GM18867 (cell line): ENCODE measurements at regions not wholly inside any gene's neighbourhood (a gene's known extent, or its start where the extent isn't known, plus 50 kb on each side); places are given as distances from the start of the nearest gene placed in this dataset.

ENCODE experiments used
- ATAC-seq: cut with Tn5 transposase; IDR thresholded peaks from one replicate; pipeline ENCODE4 v1.9.1; 2021; ENCODE audit warnings: mild to moderate bottlenecking, moderate library complexity; ENCODE audit not compliant: unreplicated experiment

- ATAC-seq, result no peak
Measured at GRCh38 chr3:135719449-135719848, 246.1 kb upstream of the PPP2R3A start.

GRCh38 chr3:135728007-135728721 is 237.4 kb upstream of the PPP2R3A start:
- ATAC-seq, result no peak

DNA sequence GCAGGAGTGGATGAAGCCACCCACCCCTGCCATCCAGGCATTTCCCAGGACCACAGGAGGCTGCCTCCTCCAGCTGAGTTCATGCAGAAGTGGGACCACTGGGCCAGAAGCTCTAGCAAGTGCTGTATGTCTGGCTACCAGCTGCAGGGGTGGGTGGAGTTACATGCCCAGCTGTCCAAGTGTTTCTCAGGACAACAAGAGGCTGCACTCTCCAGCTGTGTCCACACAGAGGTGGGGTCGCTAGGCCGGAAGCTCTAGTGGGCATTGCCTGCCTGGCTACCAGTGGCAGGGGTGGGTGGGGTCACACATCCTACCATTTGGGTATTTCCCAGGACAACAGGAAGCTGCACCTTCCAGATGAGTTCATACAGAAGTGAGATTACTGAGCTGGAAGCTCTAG is 234.0 kb upstream of the PPP2R3A start:
- ATAC-seq, result no peak

DNA sequence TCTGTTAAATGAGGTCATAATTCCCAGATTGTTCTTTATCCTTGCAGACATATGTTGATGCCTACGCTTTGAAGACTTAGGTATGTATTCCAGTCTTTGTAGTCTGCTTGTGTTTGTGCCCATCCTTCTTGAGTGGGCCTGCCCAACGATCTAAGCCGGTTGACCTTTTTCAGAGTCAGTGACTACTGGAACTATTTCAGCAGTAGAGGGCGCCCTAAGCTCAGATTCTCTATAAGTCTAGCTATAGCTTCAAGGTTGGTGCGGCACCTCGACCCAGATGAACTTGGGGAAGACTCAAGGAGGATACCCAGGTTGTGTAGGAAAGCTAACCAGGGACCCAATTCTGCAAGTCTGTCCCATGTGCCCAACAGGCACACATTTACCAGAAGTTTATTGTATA is 228.8 kb upstream of the PPP2R3A start:
- no peak for ATAC-seq

DNA sequence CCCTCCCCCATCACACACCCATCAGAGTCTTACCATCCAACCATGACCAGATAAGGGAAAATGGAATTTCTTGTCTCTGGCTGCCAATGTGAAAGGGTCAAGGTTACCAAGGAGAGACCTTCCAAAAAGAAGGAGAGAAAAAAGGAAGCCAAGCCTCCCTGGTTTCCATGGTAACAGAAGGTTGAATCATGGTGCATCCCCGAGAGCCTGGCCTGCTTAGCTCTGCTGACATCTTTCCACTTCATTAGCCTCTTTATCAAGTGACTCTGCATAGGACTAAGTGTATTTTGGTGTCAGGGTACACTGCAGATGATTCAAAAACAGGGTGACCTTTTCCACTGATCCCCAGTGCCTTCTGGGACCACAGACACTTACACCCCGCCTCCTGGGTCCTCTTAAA is 225.7 kb upstream of the PPP2R3A start:
- ATAC-seq, result no peak

DNA sequence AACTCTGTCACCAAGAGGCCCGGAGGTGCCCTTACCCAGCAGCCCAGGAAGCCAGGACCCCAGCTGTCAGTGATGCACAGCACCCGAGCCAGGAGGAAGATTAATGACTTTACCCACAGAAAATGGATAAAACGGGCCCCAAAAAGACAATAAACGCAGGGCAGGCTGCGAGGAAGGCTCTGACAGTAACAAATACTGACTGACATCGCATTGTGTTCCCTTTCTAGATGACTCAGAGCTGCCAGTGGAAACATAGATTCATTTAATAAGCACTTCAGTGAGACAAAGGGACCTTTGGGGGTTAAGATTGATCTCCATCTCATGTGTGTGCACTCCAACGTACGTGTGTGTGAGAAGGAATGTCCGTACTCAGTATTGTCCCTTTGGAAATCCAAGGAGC is 225.3 kb upstream of the PPP2R3A start:
- ATAC-seq, result no peak

DNA sequence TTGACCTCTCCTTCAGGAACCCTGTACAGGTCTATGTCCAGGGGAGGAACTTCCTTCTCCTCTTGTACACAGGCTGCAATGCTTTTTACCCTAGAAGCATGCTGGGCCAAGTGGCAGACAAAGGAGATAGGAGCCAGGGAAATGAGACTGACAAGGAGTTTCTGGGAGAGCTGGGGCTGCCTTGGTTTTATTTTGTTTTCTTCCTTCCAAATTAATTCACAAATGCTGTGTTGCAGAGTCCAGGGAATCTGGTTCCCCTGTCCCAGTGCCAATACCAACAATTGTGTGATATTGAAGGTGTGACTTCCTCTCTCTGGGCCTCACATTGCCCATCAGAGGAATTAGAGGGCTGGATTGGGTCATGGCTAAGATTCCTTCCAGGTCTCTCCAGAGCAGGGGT is 224.8 kb upstream of the PPP2R3A start:
- no peak for ATAC-seq

GRCh38 chr3:135751991-135752390 is 213.5 kb upstream of the PPP2R3A start:
- ATAC-seq, result no peak

DNA sequence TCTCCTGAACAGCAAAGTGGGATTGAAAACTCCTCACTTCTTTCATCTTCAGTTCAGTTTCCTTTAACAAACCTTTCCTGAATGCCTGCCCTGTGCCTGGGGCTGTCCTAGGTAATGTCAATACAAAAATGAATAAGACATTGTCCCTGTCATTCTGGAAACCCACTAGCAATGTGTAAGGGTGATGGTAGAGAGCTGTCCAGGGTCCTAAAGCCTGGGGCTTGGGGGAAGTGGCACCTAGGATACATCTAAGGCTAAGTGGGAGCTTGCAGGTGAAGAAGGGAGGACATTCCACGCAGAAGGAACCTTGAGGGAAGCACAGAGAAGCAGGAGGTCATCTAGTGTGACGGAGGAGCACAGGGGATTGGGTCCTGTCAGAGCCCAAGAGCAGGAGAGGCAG is 212.7 kb upstream of the PPP2R3A start:
- no peak for ATAC-seq

- no peak for ATAC-seq
Measured at GRCh38 chr3:135753506-135753905, 212.0 kb upstream of the PPP2R3A start.

DNA sequence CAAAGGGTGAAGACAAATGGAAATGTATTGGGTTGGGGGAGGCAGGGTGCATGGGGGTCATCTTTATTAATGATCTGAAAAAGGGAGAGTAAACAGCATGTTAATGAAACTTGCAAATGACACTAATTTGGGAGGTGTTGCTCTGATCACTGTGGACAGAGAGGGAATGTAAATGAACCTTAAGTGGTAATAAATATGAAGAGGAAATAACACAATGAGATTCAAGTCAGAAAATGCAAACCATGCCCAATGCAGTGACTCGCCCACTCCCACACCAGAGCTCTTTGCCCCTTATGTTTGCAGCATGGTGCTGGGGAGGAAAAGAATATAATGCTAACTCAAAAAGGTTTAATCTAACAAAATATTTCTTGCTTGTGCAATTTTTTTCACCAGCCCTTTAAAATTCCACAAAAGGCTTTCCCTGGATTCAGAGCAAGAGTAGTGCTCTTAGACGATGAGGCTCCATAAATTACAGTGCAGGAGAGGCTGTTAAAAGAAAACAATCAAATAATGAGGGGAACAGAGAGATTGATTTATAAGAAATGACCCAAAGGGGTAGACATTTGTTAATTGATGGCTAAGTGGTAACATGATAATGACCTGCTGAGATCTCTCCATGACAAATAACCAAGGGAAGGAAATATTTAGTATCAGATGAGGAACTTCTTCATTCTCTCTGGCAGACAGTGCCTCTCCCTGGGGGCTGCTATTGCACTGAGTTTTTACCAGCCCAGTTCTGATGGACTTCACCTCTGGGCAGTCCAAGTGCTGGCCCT is 210.0 kb upstream of the PPP2R3A start:
- ATAC-seq, result no peak

GRCh38 chr3:135756106-135756668 is 209.3 kb upstream of the PPP2R3A start:
- ATAC-seq, result no peak

DNA sequence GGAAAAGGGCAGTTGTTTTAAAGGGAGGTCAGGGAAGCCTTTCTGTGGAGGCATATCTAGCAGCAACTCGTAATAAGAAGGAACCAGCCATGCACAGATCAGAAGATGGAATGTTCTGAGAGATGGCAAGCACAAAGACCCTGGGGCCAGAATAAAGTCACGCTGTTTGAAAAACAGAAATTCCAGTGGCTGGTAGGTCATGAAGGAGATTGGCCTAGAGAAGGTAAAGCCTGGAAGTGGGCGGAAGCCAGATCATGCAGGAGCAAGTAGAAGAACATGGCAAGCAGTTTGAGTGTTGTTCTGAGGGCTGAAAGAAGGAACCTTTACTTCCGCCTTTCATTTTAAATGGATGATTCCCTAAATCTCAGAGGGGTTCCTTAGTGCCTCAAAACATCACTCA is 208.1 kb upstream of the PPP2R3A start:
- no peak for ATAC-seq

DNA sequence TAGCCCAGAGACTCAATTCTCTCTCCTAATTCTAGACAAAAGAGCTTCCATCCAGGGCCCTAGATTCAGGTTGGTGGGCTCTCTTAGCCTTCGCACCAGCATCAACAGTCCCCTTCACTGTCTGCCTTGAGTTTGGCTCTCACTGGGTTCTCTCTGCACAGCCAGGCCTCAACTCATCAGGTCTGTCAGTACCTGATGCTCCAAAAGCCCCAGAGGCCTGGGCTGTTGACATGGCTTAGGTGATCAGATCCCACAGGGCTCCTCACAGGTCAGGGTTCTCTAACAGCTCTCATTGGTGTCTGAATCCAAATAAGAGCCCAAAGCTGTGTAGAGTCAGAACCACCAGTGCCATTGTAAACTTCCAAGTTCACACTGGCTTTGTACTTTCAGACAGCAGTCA is 206.6 kb upstream of the PPP2R3A start:
- no peak for ATAC-seq

DNA sequence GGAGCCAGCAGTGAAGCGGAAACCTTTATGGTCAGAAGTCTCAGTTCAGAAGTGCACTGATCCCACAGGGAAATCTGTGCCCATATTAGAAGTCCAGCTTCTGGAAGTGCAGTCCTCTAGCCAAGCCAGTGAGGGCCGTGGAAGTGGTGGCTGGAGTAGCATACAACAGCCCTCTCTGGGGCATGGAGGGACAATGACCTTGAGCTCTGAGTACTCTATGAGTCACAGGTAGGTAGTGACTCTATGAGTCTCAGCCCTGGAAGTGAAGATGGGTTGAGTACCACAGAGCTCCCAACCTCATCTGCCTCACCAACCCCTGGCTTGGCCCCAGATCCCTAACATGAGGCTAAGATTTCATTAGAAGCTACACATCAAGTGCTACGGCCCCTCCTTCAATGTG is 205.9 kb upstream of the PPP2R3A start:
- ATAC-seq, result no peak

GRCh38 chr3:135760581-135760980 is 204.9 kb upstream of the PPP2R3A start:
- no peak for ATAC-seq

DNA sequence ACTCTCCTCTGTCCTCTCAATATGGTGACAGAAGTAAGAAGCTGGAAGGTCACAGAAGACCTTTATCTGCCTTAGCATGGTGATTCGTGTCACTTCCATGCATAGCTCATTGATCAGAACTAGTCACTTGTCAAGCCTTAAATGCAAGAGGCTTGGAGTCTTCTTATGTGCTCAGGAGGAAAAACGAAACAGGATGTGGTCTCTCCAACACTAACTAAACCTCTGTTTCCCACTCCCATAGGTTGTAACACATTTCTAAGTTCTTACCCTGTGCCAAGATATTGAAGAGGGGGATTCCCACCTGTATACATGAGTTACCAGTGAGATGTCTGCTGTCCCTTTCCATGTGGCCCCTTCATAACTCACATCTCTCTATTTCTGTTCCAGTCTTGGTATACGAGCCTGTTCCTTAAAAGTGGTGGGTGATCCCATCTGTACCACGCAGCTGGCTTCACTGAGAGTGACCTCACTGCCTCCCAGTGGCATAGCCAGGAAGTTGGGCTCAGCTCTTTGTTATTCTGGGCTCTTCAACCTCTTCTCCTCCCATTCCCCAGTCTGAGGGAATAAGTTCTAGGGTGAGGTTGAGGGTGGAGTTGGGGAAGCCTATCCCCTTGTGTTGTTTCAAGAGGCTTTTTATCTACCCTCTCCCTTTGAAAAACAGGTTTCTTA is 203.2 kb upstream of the PPP2R3A start:
- ATAC-seq, result no peak

DNA sequence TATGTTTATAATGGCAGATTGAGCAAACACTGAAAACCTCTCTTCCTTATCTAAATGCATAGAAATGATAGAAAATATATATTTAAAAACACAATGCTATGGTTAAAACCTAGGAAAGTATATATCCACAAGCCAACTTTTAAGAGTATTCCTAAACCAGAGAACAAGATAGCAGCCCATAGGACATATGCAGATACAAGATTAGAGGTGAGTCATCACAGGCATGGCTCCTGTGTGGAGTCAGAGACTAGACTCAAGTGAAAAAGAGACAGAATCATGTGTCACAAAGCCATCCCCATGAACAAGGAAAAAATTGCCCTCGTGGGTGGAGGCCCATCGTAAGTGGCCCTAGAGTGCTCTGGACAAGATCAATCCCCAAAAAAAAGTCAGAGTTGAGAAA is 199.4 kb upstream of the PPP2R3A start:
- ATAC-seq, result no peak

DNA sequence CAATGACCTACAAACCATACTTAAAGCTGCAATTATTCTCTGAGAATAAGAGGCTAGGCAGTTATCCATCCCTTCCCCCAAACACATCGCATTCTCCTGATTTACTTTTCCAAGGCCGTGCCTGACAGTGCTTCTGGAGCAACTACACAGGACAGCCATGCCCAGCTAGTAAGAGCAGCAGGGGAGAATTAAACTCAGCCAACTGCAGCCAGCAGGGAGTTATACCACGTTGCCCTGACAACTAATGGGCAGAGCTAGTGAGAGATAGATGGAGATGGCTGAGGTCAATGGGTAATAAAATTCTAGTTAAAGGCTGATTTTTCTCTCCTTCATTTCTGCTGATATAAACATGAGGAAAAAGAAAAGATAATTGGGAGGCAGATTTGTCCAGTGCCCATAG is 193.8 kb upstream of the PPP2R3A start:
- no peak for ATAC-seq

GRCh38 chr3:135779024-135779423 is 186.5 kb upstream of the PPP2R3A start:
- no peak for ATAC-seq

GRCh38 chr3:135779590-135780235 is 185.8 kb upstream of the PPP2R3A start:
- no peak for ATAC-seq
